HG03196 (cell line): ENCODE measurements at regions not wholly inside any gene's neighbourhood (a gene's known extent, or its start where the extent isn't known, plus 50 kb on each side); places are given as distances from the start of the nearest gene placed in this dataset.

Source experiments
- ATAC-seq: cut with Tn5 transposase; IDR thresholded peaks from one replicate; pipeline ENCODE4 v1.9.1; 2021; ENCODE audit not compliant: unreplicated experiment

DNA sequence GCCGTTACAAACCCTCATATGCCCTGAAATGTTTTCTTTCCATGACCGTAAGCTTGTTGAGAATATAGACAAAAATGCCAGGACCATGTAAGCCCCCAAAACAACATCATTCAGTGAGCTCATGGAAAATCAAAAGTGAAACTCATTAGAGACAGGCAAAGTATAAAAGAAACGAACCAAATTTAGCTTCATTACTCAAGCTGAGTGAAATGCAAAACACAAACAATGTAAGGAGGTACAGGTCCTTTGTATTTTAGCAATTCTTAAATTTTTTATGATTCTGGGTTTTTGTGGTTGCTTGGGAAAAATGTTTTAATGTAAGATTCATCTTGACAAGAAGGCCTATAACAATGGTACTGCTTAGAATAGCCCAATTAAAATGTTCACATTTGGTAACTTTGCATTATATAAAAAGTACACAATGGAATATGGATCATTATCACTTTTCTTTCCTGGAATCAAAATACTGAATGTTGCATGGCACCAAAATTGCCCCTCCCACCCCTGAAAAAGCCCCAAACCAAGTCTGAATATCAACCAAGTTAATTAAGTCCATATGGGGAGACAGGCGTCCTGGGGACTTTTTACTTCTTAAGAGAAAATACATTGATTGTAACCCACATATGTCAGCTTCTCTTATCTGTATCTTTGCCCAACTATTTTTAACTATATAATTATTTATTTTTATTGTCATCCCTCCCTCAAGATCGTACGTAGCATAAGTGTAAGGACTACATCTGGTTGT, 247.7 kb upstream of the CDIN1 start:
- ATAC-seq: no peak

DNA sequence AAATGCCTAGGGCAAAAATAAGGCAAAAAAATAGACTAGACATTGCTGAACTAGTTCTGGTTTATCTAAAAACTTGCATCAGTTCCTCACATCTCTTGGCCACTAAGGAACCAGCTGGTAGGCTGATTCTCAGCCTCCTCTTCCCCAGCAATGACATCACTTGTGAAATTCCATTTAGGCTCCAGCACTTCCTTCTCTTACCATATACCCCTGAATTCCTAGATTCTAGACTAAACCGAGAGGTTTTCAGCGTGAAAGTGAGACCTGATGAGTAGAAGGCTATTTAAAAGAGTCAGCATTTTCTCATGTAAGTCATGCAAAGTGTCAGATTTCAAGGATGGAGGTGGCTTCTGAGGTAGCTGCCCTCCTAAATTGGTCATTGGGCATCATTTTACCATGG, 247.1 kb upstream of the CDIN1 start:
- no peak for ATAC-seq

DNA sequence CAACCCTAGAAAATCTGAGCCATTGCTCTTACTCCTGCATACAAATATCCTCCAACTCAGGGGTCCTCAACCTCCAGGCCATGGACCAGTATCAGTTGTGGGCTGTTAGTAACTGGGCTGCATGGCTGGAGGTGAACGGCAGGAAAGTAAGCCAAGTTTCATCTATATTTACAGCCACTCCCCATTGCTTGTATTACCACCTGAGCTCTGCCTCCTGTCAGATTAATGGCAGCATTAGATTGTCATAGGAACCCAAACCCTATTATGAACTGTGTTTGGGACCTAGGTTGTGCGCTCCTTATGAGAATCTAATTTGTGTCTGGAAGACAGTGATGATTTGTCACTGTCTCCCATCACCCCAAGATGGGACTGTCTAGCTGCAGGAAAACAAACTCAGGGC, 246.5 kb upstream of the CDIN1 start:
- no peak for ATAC-seq

DNA sequence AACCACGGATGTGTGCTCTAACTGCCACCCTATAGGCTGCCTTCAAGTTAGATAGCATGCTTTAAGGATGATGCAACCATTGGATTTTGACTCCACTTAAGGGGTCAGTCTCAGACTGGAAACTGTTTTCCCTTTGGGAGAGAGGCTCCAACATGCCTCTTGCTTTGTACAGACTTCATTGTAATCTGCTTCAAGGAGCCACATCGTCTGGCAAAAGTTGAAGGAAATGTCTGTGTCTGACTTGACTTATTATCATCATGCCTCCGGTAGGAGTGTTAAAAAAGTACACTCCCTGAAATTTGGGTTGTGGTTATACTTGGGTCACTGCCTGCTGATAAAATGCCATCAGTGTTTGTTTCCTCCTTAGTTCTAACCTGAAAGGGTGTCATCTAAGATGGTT, 245.4 kb upstream of the CDIN1 start:
- no peak for ATAC-seq

DNA sequence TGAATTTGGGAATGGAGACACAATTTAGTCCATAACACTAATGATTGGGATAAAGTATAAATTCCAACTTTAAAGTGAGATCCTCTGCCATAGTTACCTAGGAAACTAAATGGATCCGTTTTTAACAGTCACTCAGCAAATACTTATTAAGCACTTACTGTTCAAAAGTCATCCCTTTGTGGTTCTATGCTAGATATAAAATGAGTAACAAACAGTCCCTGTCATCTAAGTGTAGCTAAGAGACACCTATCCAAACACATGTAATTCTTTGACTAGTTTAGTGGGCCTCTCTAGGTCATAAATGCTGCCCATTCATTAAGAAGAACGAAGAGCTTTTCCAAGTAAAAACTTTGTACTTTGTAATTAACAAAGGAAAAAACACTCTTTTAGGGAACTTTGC, 244.2 kb upstream of the CDIN1 start:
- no peak for ATAC-seq

DNA sequence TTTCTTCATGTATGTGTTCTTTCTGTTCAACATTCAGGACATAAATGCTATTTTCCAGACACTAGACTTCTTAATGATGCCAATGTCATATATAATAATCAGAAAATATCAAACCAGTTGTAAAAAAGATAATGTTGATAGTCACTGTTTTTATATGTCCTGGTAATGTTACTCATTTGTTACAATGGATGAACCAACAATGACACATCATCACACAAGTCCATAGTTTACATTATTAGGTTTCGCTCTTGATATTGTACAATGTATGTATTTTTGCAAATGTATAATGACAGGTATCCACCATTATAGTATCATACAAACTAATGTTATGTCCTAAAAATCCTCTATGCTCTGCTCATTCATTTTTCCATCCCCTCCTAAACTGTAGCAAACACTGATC, 243.8 kb upstream of the CDIN1 start:
- ATAC-seq: no peak

DNA sequence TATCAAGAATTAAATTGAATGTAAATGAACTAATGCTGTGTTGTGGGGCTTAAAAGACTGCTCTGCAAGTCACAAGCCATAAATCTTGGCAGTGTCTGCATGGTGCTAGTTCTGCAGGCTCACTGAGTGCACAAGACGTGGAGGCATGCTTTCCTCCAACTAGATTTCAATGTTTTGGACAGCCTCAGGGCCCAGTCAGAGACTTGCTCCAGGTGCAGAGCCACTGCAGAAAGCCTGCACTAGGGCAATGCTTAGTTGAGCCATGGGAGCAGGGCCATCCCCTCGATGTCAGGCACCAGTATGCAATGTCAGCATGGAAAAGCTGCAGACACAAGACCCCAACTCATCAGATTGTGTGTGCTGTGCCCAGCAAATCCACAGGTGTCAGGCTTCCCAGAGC, 234.5 kb upstream of the CDIN1 start:
- no peak for ATAC-seq

DNA sequence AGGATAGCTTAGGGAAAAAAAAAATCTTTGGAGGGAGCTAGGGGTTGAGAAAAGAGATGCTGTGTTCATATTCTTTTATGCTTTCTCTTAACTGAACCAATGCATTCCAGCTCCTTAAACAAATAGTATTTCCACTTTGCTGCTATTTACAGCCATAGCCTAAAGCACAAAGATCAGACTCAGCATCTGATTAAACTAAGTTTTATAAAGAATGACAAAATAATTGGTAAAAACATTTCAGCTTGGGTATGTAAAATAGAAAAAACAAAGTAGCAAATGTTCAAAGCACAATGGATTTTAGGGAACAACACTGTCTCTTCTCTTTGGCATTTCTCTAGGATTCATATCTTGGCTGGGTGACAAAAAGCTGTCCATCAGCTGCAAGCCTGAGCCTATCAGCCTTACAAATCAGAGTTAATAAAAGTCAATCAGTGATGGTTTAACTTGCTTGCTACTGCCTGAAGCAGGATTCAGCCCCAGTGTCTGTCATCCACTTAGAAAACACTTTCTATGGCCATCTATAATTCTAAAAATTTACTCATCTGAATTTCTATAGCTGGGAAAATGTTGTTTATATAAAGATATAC, 232.1 kb upstream of the CDIN1 start:
- ATAC-seq: no peak

DNA sequence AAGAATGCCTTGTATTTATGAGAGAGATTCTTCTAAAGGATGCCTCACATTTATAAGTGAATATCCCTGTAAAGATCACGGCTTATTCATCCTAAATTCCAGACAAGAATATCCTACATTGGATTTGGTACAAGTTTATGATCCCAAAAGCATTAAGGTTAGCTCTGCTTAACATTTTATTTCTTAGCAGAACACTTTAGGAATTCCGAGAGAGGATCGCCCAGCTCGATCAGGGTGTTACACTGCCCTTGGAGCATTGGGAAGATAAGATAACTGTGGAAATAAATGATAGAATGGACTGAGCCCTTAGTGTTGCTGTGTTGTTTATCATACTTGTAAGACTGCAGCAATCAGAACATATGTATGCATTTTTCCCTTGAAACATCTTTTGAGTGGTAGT, 223.0 kb upstream of the CDIN1 start:
- ATAC-seq: no peak

DNA sequence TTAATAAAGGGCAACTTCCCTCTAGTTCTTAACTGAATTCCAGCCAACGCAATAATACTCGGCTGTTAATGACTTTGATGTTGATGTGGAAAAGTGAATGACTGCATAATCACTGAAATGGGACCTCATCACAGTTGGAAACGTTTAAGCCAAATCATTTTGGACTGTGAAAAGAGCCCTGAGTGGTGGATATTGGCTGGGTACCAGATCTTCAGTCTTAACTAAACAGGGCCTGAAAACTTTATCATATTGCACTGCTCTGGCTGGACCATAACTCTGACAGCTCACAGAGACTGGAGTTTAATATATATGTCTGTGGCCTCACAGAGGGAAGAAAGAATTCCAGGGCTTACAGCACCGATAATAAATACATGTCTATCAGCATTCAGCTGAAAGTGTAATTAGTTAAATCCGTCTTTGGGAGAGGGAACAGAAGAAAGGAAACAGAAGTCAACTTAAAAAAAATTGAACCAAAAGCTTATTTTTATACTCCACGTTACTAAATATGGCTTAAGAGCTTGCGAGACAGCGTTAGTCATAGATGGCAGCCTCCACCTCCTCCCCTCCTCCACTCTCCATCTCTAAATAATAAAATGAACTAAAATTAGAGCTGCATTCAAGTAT, 222.3 kb upstream of the CDIN1 start:
- ATAC-seq: no peak

DNA sequence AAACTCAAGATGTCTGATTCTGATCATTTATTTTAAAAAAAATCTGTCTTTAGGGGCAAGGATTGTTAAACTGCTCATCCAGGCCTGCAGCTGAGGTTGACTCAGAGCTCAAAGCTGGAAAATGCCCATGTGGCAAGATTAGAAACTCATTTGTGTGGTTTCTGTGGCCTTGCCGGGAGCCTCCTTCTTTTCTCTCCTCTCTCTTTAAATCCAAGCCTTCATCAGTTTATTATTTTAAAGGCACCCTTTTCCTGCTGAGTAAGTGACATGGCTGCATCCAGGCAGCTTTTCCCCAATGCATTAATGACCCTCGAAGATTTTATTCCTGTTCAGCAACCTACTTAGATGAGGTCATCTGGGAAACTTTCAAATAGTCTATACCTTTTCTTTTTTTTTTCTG, 221.3 kb upstream of the CDIN1 start:
- no peak for ATAC-seq

DNA sequence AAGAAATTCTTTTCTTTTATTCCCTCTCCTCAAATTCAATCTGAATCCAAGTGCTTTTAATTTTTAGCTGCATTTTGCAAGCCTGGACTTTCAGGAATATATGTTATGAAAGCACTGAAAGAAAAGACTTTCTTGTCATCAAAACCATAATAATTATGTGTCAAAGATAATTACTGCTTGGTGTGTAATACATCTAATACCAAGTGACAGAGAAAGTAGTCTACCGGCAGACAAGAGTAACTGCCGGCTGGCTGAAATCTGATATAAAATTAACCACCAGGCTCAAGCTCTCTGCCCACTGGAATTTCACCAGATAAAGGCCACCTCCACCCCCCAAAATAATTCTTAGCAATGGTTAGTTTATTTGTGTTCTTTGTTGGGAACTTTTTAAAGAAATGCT, 220.9 kb upstream of the CDIN1 start:
- no peak for ATAC-seq

DNA sequence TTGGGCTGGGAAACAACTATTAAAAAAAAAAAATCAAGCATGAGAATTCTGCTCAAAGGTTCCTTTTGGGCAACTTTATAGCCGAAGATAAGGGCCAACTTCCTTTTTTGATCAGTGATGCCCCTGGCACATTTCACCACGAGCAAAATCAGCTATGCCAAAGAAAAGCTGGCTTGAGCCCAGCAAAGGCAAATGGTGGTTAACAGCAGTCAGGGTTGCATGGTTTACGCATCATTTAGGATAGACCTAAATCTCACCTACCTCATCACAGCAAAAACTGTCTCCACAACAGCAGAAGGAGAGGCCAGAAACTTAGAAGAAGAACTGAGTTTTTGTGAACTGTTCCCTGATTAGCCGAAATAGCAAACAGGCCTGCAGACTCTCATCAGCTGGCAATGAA, 220.1 kb upstream of the CDIN1 start:
- no peak for ATAC-seq

DNA sequence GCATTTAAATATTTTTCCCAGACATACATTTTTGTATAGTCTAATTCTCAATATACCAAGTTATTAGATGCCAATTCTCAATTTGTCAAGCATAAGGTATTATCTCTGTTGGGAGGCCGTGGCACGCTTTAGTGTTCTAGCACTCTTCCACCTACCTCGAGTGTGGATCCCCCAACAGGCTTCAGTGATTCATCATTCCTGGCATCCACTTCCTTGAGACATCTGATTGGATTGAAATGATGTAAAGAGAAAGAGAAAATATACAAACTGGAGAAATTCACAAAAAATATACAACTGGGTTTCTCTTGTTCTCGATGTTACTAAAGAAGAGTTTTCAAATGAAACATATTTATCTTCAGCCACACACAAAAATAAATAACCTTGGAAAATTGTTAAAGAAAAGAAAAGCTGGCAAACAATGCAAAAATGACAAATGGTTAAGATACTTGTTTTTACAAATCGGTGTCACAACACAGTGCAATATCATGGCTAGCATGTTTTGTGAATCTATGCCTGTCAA, 218.0 kb upstream of the CDIN1 start:
- no peak for ATAC-seq

DNA sequence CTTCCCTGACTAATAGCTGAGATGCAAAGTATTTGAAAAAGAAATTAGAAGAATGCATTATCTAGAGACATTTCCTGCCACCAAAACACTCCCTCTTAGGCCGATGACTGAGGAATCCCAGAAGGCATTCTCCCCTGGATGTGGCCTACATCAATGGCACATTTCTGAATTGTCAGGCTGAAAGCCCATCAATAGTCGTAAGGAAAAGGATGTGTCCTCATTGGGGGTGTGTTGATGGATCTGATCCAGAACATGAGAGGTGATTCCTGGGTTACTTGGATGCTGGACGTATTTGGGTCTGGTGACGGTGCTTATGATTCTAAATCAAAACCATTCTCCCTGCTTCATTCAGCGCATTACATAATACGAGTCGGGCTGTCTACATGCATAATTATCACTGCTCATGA, 216.9 kb upstream of the CDIN1 start:
- no peak for ATAC-seq

DNA sequence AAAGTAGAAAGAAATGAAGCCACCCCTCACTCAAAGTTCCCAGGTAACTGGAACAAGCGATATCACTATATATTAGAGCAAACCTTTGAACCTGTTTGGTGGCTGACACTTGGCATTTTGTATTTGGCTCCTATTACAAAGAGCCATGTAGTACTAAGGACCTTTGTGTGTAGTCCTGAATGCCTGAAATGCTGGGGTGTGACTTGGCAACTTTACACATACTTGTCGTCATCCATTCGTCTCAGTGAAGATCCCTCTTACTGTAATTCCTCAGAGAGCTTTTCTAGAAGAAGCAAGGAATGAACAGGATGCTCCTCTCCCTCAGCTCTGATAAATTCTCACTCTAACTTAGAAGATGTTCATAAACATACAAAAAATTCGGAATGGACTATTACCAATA, 216.1 kb upstream of the CDIN1 start:
- ATAC-seq: no peak

DNA sequence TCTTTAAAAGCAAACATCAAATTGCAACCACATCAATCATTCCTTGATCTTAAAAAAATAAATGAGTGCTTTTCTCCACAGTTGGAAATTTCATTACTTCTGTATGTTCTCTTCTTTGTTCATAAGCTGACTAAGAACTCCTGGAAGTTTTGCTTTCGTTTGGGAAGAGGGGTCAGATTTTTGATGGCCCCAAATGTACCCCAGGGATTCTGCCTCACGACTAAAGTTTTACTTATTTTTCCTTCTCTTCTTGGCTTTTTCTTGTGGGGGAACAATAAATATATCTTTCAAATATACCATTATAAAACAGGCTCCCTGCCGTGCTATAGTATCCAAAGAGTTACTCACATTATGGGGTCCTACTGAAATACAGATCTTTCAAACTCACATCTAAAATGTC, 215.0 kb upstream of the CDIN1 start:
- no peak for ATAC-seq

DNA sequence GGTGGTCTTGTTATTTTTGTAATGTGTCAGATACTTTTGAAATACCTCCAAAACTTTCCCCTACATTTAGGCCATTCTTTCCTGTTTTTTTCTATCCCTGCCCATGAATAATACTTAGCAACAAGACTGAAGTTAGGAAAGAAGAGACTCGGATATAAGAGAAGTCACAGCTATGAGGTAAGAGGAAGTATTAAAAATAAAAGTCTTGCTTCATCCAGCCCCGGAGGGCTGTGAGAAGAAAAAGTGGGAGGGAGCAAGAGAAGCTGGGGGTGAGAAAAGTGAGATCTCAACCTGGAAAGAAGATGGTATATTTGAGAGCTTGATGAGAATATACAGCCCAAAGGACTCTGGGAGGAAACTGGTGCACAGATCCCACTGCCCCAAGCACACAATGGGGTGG, 213.5 kb upstream of the CDIN1 start:
- ATAC-seq: no peak

DNA sequence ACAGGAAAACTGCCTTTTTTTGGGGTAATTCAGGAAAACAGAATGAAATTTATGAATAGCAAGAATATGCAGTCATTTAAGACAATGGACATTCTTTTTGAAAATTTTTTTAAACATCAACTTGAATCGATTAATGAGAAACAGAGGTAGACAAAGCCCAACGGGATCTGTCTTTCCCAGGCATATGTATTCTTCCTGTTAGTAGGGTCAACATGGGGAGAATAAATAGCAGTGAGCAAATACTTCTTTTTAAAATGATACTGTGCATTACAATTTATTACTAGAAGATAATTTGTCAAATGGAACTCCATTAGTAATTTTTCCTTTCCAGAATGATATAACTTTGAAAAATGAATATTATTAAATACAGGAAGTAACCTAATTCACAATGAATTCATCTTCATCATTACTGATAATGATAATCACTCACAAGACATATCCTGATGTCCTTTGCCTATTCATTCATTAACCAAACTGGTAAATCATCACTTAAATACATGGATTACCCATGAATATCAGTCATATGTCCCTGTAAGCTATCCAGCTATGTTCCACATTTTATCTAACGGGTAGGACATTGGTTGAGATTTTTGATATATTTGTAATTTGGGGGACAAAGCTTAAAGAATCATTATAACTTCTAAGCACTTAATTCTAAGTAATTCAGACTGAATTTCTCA, 209.2 kb upstream of the CDIN1 start:
- ATAC-seq: no peak

DNA sequence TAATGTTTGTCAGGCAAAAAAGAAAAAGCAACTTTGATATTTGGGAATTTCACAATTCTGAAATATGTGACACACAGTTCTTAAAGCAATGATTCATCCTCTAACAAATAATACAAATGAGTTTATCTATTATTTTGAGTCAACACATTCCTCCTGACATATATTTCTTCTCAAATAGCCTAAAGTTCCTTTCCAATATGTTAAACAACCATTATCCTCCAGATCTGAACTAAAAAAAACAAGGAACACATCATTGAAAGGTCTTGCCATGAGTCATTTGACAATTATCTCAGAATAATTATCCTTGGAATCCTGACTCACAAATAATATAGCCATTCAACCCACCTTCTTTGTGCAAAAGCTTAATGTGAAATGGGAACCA, 208.7 kb upstream of the CDIN1 start:
- no peak for ATAC-seq

DNA sequence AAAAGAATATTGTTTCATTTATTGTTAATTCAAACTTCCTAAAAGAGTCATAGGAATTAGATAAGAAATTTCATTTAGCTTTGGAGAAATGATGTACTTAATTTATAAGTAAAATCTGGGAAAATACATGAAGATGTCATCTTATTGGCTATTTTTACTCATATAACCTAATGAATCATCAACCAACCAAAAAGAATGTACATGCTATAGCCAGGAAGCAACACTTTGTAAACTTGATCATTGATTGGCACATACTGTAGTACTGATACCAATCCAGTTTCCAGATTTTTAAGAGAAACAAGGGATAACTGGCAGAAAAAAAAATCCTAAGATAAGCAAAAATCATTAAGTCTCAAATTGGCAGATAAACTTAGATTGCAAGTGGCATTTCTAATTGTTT, 207.9 kb upstream of the CDIN1 start:
- no peak for ATAC-seq

DNA sequence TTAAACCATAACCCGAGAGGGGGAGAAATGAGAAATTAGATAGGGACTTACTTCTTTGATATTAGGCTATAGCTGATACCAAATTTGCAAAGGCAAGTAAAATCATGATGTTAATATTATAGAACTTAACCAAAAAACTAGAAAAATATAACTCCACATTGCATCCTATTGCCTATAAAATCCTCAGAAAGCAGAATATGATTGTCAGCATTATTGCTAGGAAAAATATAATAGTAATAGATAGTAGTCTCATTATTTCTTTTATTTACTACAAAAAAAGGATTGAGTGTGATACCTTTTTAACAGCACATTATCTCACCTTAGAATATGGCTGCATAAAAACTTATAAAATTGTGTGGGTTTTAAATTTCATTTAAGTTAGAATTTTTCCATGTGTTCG, 206.5 kb upstream of the CDIN1 start:
- ATAC-seq: no peak
